ENCODE measurements at regions not wholly inside any gene's neighbourhood (a gene's known extent, or its start where the extent isn't known, plus 50 kb on each side); places are given as distances from the start of the nearest gene placed in this dataset.

DNA sequence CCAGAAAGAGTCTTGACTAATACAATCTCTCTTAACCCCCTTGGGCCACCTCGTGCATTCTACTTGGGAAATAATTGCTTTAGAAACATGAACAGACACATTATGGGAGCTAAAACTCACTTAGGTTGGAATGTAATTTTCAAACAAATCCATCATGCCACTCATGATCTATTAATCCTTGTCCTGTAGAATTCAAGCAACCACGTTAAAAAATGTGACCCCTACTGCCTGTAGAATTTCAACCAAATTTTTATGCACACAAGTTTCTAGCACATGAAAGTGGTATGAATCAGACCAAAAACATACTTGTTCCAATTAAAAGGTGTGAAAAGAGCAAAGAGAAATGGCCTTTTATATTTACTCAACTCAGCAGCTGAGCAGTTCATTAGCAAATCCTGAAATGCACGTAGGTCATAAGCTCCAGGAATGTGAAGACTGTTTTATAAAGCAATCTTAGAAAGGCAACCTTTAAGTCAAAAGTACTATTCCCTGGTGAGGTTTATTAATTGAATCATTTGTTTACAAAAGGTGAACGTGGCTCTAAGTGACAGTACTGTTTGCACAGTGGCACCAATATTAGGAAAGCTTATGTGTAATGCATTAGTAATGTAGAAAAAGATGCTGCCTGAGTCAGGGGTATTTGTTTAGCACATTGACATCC, 459.4 kb upstream of the UBE2E3 start:
- no peak overlapping the region for H3K4me3 ChIP-seq
- no peak overlapping the region for H3K27ac ChIP-seq
- H3K36me3 ChIP-seq = no peaks in the 10 kb centered on the region
- intact Hi-C loops (cut with DNase I; ENCODE audit: low total_unique reads) = no loop called here
- DNase-seq = no peak
- WGBS, 5 donors = 61 to 74% (median 68%) methylated on average over 4 of the region's 4 CpGs
- TF ChIP-seq POLR2A (IDR thresholded peaks at IDR 0.05) = no peak
- no peak for TF ChIP-seq POLR2AphosphoS5 (IDR thresholded peaks at IDR 0.05)
- TF ChIP-seq CTCF (IDR thresholded peaks at IDR 0.05 in 8 of 11, conservative IDR thresholded peaks at IDR 0.05 in 3 of 11) = no peak
- H3K27me3 ChIP-seq (replicated peaks in 1 of 7) = no peaks in the 10 kb centered on the region
- no peaks in the 10 kb centered on the region for H3K9me3 ChIP-seq
- no peaks in the 10 kb centered on the region for H3K4me1 ChIP-seq

DNA sequence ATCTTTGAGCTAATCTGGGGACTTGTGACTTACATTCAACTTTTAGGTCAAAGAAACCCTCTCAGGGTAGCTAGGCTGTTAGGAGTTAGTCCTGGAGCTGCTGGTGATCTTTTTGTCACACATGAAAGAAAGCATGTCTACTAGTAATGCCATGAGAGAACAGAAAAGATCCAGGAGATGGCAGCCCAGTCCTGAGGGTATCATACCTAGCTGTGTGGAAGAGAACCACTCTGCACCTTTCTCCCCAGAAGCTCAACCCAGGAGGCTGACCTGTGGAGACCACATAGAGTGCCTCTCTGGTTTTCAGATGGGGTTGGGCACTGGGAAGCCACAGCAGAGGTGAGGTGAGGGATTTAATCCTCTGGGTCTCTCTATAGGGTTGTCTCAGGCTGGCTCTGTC, 460.2 kb upstream of the UBE2E3 start:
- no peaks in the 10 kb centered on the region for H3K9me3 ChIP-seq
- H3K27ac ChIP-seq = no peak overlapping the region
- H3K36me3 ChIP-seq = no peaks in the 10 kb centered on the region
- H3K4me3 ChIP-seq = no peak overlapping the region
- intact Hi-C loops (cut with DNase I; ENCODE audit: low total_unique reads) = no loop called here
- no peaks in the 10 kb centered on the region for H3K27me3 ChIP-seq (replicated peaks in 1 of 7)
- no peak for DNase-seq
- no peaks in the 10 kb centered on the region for H3K4me1 ChIP-seq
- TF ChIP-seq CTCF (IDR thresholded peaks at IDR 0.05 in 8 of 11, conservative IDR thresholded peaks at IDR 0.05 in 3 of 11) = no peak
- no peak for TF ChIP-seq POLR2AphosphoS5 (IDR thresholded peaks at IDR 0.05)
- no peak for TF ChIP-seq POLR2A (IDR thresholded peaks at IDR 0.05)

GRCh38 chr2:180519276-180519675, 461.1 kb upstream of the UBE2E3 start:
- Histone ChIP-seq H3K36me3 (no peaks in the 10 kb centered on the region), H3K27me3 (replicated peaks in 1 of 7) (no peaks in the 10 kb centered on the region), H3K9me3 (no peaks in the 10 kb centered on the region), H3K4me3 (no peak overlapping the region), H3K27ac (no peak overlapping the region), H3K4me1 (no peaks in the 10 kb centered on the region)
- TF ChIP-seq CTCF (IDR thresholded peaks at IDR 0.05 in 8 of 11, conservative IDR thresholded peaks at IDR 0.05 in 3 of 11) = no peak
- TF ChIP-seq POLR2A (IDR thresholded peaks at IDR 0.05) = no peak
- no peak for TF ChIP-seq POLR2AphosphoS5 (IDR thresholded peaks at IDR 0.05)
- intact Hi-C loops (cut with DNase I; ENCODE audit: low total_unique reads) = no loop called here
- DNase-seq = no peak

- H3K9me3 ChIP-seq = no peaks in the 10 kb centered on the region
- 65 to 85% (median 67%) methylated on average over 2 of the region's 2 CpGs for WGBS, 5 donors
- H3K36me3 ChIP-seq = no peaks in the 10 kb centered on the region
- intact Hi-C loops (cut with DNase I; ENCODE audit: low total_unique reads) = no loop called here
- H3K27me3 ChIP-seq (replicated peaks in 1 of 7) = no peaks in the 10 kb centered on the region
- DNase-seq = no peak
- TF ChIP-seq POLR2A (IDR thresholded peaks at IDR 0.05) = no peak
- no peak for TF ChIP-seq CTCF (IDR thresholded peaks at IDR 0.05 in 8 of 11, conservative IDR thresholded peaks at IDR 0.05 in 3 of 11)
- no peak for TF ChIP-seq POLR2AphosphoS5 (IDR thresholded peaks at IDR 0.05)
- H3K27ac ChIP-seq = no peak overlapping the region
- no peak overlapping the region for H3K4me3 ChIP-seq
- H3K4me1 ChIP-seq = no peaks in the 10 kb centered on the region
Measured at GRCh38 chr2:180516232-180516631, 464.2 kb upstream of the UBE2E3 start.

All from spleen (tissue), 11 donors.